Natural killer cell (primary cell): ENCODE measurements at regions not wholly inside any gene's neighbourhood (a gene's known extent, or its start where the extent isn't known, plus 50 kb on each side); places are given as distances from the start of the nearest gene placed in this dataset.

Source experiments
- ATAC-seq, 3 donors: fragments of 150-1000 bp in 2 of 3; fragments of 200-7000 bp in 1 of 3; cut with Tn5 transposase; 1 replicate in 1 of 3; 2 replicates in 2 of 3; pipeline ENCODE4 v1.10.0; 2021; ENCODE audit warnings: mild to moderate bottlenecking in 2 of 3, moderate library complexity in 2 of 3
- DNase-seq, 2 donors: peaks; one replicate each; pipeline versions ENCODE4 v3.0.0 to v3.0.0-alpha.2; 2013 to 2021; ENCODE audit warnings: mixed read lengths in 1 of 2
- H3K27ac ChIP-seq: one replicate; pipeline ENCODE4 v1.5.1; 2013; ENCODE audit warnings: mild to moderate bottlenecking, low read length
- H3K27me3 ChIP-seq: one replicate; pipeline ENCODE4 v1.6.1; 2013; ENCODE audit warnings: low read length; ENCODE audit not compliant: control insufficient read depth, insufficient read depth
- H3K36me3 ChIP-seq: one replicate; pipeline ENCODE4 v1.6.1; 2013; ENCODE audit warnings: low read length; ENCODE audit not compliant: control insufficient read depth, insufficient read depth
- H3K4me1 ChIP-seq: one replicate; pipeline ENCODE4 v1.6.1; 2013; ENCODE audit warnings: low read length; ENCODE audit not compliant: control insufficient read depth, insufficient read depth
- H3K4me3 ChIP-seq: one replicate; pipeline ENCODE4 v1.5.1; 2013; ENCODE audit warnings: low read length
- H3K9me3 ChIP-seq: one replicate; pipeline ENCODE4 v1.6.1; 2013; ENCODE audit warnings: low read length; ENCODE audit not compliant: control insufficient read depth, insufficient read depth
- H3K27ac Mint-ChIP-seq, 2 donors: one replicate each; pipeline ENCODE4 v1.8.0; 2022; ENCODE audit warnings: mild to moderate bottlenecking in 2 of 2, mixed read lengths in 2 of 2, moderate library complexity in 1 of 2
- H3K27me3 Mint-ChIP-seq, 2 donors: one replicate each; pipeline ENCODE4 v1.8.0; 2022; ENCODE audit warnings: low read depth in 2 of 2, mixed read lengths in 2 of 2
- H3K36me3 Mint-ChIP-seq: one replicate; pipeline ENCODE4 v1.8.0; 2022; ENCODE audit warnings: mixed read lengths
- H3K4me1 Mint-ChIP-seq, 2 donors: one replicate each; pipeline ENCODE4 v1.8.0; 2022; ENCODE audit warnings: mixed read lengths in 2 of 2
- H3K4me3 Mint-ChIP-seq: one replicate; pipeline ENCODE4 v1.8.0; 2022; ENCODE audit warnings: mild to moderate bottlenecking, moderate library complexity, mixed read lengths
- H3K9me3 Mint-ChIP-seq, 2 donors: one replicate each; pipeline ENCODE4 v1.8.0; 2022; ENCODE audit warnings: mixed read lengths in 2 of 2
- CTCF ChIP-seq: fragments of 200-600 bp; IDR thresholded peaks from one replicate; pipeline ENCODE4 v1.8.0; 2022; ENCODE audit warnings: antibody characterized with exemption
- WGBS: methylation state at CpG from one replicate; pipeline ENCODE4 v1.1.7; 2013; ENCODE audit warnings: missing lambda C conversion rate; ENCODE audit not compliant: insufficient coverage; 5-methylcytosine and 5-hydroxymethylcytosine counted together
- intact Hi-C: fragments of 100-400 bp; cut with micrococcal nuclease; formaldehyde crosslinking; loops from one replicate; pipeline ENCODE4 v1.14.2; 2022

GRCh38 chr10:128741180-128741579, 615.0 kb upstream of the MKI67 start:
- H3K36me3 Mint-ChIP-seq, result no peaks in the 10 kb centered on the region
- no peaks in the 10 kb centered on the region for H3K36me3 ChIP-seq
- no peaks in the 10 kb centered on the region for H3K4me1 Mint-ChIP-seq
- H3K27ac ChIP-seq, result no peak overlapping the region
- DNase-seq, result no peak
- H3K4me3 ChIP-seq, result no peak overlapping the region
- WGBS, result 77% methylated on average over 4 of the region's 4 CpGs
- H3K9me3 ChIP-seq, result no peaks in the 10 kb centered on the region
- ATAC-seq, result no peak
- H3K9me3 Mint-ChIP-seq, result no peaks in the 10 kb centered on the region
- TF ChIP-seq CTCF, result no peak
- no peak overlapping the region for H3K27ac Mint-ChIP-seq
- no peaks in the 10 kb centered on the region for H3K27me3 ChIP-seq
- H3K4me1 ChIP-seq, result no peaks in the 10 kb centered on the region
- intact Hi-C loops, result no loop called here
- H3K27me3 Mint-ChIP-seq, result peaks cover 8 to 41% of the 10 kb centered on the region in 2 donors
- H3K4me3 Mint-ChIP-seq, result no peak overlapping the region

DNA sequence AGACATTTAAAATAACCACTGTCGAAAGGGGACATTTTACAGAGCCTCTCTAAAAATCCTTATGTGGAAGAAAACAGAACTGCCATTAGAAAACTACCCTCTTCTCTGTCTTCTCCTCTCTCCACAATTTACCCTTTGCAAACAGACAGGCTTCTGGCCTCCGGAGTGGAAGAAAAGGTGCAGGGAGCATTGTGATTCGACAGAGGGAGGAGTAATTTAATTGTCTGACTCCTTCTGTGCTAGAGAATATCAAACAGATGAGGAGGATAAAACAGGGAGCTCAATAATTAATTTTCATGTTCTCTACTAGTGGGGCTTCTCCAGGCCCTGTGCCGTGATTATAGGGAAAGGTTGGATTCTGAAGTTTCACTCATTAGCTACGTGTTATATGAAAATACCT, 615.5 kb upstream of the MKI67 start:
- WGBS, result 81% methylated on average over 5 of the region's 5 CpGs
- no peak for TF ChIP-seq CTCF
- no peak overlapping the region for H3K27ac ChIP-seq
- Mint-ChIP-seq H3K4me3 (no peak overlapping the region), H3K27ac (no peak overlapping the region), H3K9me3 (no peaks in the 10 kb centered on the region), H3K27me3 (peaks cover 8 to 41% of the 10 kb centered on the region in 2 donors), H3K36me3 (no peaks in the 10 kb centered on the region), H3K4me1 (no peaks in the 10 kb centered on the region)
- H3K27me3 ChIP-seq, result no peaks in the 10 kb centered on the region
- no peak overlapping the region for H3K4me3 ChIP-seq
- ATAC-seq (no peak), DNase-seq (no peak)
- intact Hi-C loops, result no loop called here
- no peaks in the 10 kb centered on the region for H3K36me3 ChIP-seq
- no peaks in the 10 kb centered on the region for H3K9me3 ChIP-seq
- no peaks in the 10 kb centered on the region for H3K4me1 ChIP-seq

- no peaks in the 10 kb centered on the region for H3K36me3 Mint-ChIP-seq
- no peak for ATAC-seq
- 97% methylated on average over 1 of the region's 1 CpG for WGBS
- no peak for DNase-seq
- intact Hi-C loops, result no loop called here
- Histone ChIP-seq H3K4me1 (no peaks in the 10 kb centered on the region), H3K36me3 (no peaks in the 10 kb centered on the region), H3K27ac (no peak overlapping the region), H3K27me3 (no peaks in the 10 kb centered on the region), H3K9me3 (no peaks in the 10 kb centered on the region), H3K4me3 (no peak overlapping the region)
- no peak for TF ChIP-seq CTCF
- no peak overlapping the region for H3K27ac Mint-ChIP-seq
- no peaks in the 10 kb centered on the region for H3K4me1 Mint-ChIP-seq
- H3K27me3 Mint-ChIP-seq, result peaks cover 8 to 41% of the 10 kb centered on the region in 2 donors
- H3K9me3 Mint-ChIP-seq, result no peaks in the 10 kb centered on the region
- no peak overlapping the region for H3K4me3 Mint-ChIP-seq
These were observed 617.9 kb upstream of the MKI67 start for GRCh38 chr10:128744092-128744491.

- ATAC-seq (no peak), DNase-seq (no peak)
- TF ChIP-seq CTCF, result no peak
- 86% methylated on average over 1 of the region's 1 CpG for WGBS
- Mint-ChIP-seq H3K36me3 (no peaks in the 10 kb centered on the region), H3K27me3 (peaks cover 8 to 39% of the 10 kb centered on the region in 2 donors), H3K27ac (no peak overlapping the region), H3K4me1 (no peaks in the 10 kb centered on the region), H3K9me3 (no peaks in the 10 kb centered on the region), H3K4me3 (no peak overlapping the region)
- Histone ChIP-seq H3K36me3 (no peaks in the 10 kb centered on the region), H3K9me3 (no peaks in the 10 kb centered on the region), H3K27ac (no peak overlapping the region), H3K27me3 (no peaks in the 10 kb centered on the region), H3K4me1 (no peaks in the 10 kb centered on the region), H3K4me3 (no peak overlapping the region)
- intact Hi-C loops, result no loop called here
These were observed 618.6 kb upstream of the MKI67 start for GRCh38 chr10:128744811-128745305.
